ENCODE measurements at regions not wholly inside any gene's neighbourhood (a gene's known extent, or its start where the extent isn't known, plus 50 kb on each side); places are given as distances from the start of the nearest gene placed in this dataset.

DNA sequence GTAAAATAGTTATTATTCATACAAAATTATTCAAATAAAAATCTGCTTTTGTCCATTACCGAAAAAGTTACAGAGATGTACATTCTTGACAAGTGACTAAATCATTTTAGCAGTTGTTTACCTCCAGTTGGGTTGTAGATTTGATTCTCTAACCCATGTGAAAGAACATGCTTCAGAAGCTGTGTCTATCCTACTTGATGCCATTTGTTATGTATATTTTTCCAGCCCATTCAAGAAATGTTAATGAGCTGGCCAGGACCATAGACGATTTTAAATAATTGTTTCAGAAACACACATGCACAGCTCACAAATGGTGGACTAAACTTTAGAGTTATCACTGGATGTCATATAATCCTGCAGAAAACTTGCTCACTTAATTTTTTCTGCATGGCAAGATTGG lies 391.1 kb upstream of the REG3G start:
- ATAC-seq (ENCODE audit: low read depth) = no peak

More for the DNA sequence above, 391.1 kb upstream of the REG3G start:
- no peak overlapping the region for H4K91ac ChIP-seq (ENCODE audit: insufficient read depth, low read depth, low read length)
- H4K8ac ChIP-seq (ENCODE audit: low read depth in 2 of 2, low read length in 2 of 2) = no peak overlapping the region
- BruUV-seq (replicated peaks) = no TSS peak
- WGBS, 2 experiments (ENCODE audit: extremely low coverage in 2 of 2, insufficient read length in 1 of 2) = no CpG with 5 or more reads among the region's 2 CpGs
- no peak overlapping the region for H2BK120ac ChIP-seq (ENCODE audit: low read depth, low read length)
- H3K56ac ChIP-seq (ENCODE audit: extremely low read depth, insufficient read depth, low read length) = no peak overlapping the region
- no peaks in the 10 kb centered on the region for H3K9me1 ChIP-seq (ENCODE audit: insufficient read depth, low read length)
- H2AFZ ChIP-seq (replicated peaks; ENCODE audit: low read length, poor library complexity) = no peak overlapping the region
- no peak overlapping the region for H2BK5ac ChIP-seq (ENCODE audit: low read depth, low read length, poor library complexity, severe bottlenecking)
- no peak overlapping the region for H4K5ac ChIP-seq (ENCODE audit: low read depth, low read length)
- ChIA-PET POLR2A (ENCODE audit: unreplicated experiment) (no interaction called here), CTCF (no interaction called here)
- no peak overlapping the region for H2BK20ac ChIP-seq (ENCODE audit: low read depth, low read length)
- H3K27me3 ChIP-seq (ENCODE audit: control insufficient read depth, insufficient read depth, low read length) = no peaks in the 10 kb centered on the region
- no peak overlapping the region for H3K23ac ChIP-seq (ENCODE audit: low read depth, low read length)
- H4K20me1 ChIP-seq (ENCODE audit: insufficient read depth, low read length) = no peaks in the 10 kb centered on the region
- intact Hi-C loops (cut with micrococcal nuclease) = no loop called here
- H3K18ac ChIP-seq (ENCODE audit: low read depth, low read length) = no peak overlapping the region
- peaks cover 4% of the 10 kb centered on the region for H3K9me3 ChIP-seq (ENCODE audit: control insufficient read depth, insufficient read depth, low read length)
- H2AK9ac ChIP-seq (replicated peaks; ENCODE audit: low read depth, low read length, poor library complexity) = no peak overlapping the region
- H2BK15ac ChIP-seq (ENCODE audit: low read depth, low read length) = no peak overlapping the region
- no peak overlapping the region for H3K14ac ChIP-seq (replicated peaks; ENCODE audit: low read depth, low read length)
- H3K36me3 ChIP-seq (ENCODE audit: control insufficient read depth, insufficient read depth, low read length) = no peaks in the 10 kb centered on the region
- dilution Hi-C loops (cut with HindIII; ENCODE audit: low sequenced_read_pairs, unreplicated experiment) = no loop called here
- no peak overlapping the region for H2AK5ac ChIP-seq (ENCODE audit: low read depth, low read length)
- H3K79me1 ChIP-seq (ENCODE audit: low read depth in 1 of 2, low read length in 2 of 2) = no peaks in the 10 kb centered on the region
- DNase-seq = no peak
- no peak overlapping the region for H3K4me2 ChIP-seq (ENCODE audit: low read depth, low read length)
- in situ Hi-C loops (cut with MboI; ENCODE audit: low sequenced_read_pairs) = no loop called here
- TF ChIP-seq POLR2A (IDR thresholded peaks at IDR 0.05; ENCODE audit: low read depth, low read length) = no peak
- no peak for TF ChIP-seq MXI1 (IDR thresholded peaks at IDR 0.05; ENCODE audit: borderline replicate concordance, low read depth, low read length)
- no peak overlapping the region for H3K9ac ChIP-seq (ENCODE audit: low read depth, low read length)
- H3K4me3 ChIP-seq (ENCODE audit: insufficient read depth, low read depth, low read length) = no peak overlapping the region
- no peaks in the 10 kb centered on the region for H3K4me1 ChIP-seq (ENCODE audit: control insufficient read depth, insufficient read depth, low read length)
- H3K4ac ChIP-seq (ENCODE audit: low read depth, low read length) = no peak overlapping the region
- no peak overlapping the region for H3K27ac ChIP-seq (ENCODE audit: insufficient read depth, low read length)

Data from IMR-90 (cell line).